CD4-positive, alpha-beta T cell treated with Interleukin-10 for 1 hour (primary cell): ENCODE measurements at regions not wholly inside any gene's neighbourhood (a gene's known extent, or its start where the extent isn't known, plus 50 kb on each side); places are given as distances from the start of the nearest gene placed in this dataset.

Experiments
- DNase-seq: peaks from one replicate; pipeline ENCODE4 v3.0.0-alpha.2; 2020

DNA sequence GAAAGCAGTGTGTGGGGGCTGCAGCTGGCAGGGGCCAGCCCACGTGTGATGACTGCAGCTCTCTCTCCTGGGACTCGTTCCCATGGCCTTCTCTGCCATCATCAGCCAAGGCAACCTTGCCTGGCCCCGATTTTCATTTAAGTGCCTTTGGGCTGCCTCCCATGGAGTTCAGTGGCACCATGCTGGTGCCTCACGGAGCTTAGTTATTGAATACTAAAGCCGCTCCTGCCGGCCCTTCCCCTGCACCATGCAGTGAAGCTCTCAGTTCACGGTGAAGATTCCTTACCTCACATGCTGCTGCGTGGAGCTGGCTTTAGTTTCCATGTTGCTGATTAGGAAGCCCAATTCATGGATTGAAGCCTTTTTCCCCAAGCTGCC is 141.5 kb upstream of the EEPD1 start:
- no peak for DNase-seq

DNA sequence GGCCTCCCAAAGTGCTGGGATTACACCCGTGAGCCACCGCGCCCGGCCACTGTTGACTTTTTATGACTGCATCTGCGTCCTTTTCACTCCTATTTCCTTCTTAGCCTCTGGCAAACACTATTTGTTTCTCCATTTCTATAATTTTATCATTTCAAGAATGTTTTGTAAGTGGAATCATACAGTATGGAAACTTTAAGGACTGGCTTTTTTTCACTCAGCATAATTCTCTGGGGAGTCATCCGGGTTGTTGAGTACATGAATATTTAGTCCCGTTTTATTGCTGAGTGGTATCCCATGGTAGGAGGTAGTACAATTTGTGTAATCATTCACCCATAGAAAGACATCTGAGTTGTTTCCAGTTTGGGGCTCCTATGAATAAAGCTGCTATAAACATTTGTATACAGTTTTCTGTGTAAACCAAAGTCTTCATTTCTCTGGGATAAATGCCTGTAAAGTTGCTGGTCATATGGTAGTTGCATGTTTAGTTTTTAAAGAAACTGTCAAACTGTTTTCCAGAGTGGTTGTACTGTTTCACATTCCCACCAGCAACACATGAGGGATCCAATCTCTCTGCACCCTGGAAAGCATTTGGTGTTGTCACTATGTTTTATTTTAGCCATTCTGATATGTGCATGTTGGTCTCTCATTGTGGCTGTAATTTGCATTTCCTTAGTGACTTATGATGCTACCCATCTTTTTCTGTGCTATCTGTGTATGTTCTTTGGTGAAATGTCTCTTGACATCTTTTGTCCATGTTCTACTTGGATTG is 139.6 kb upstream of the EEPD1 start:
- DNase-seq = no peak

DNA sequence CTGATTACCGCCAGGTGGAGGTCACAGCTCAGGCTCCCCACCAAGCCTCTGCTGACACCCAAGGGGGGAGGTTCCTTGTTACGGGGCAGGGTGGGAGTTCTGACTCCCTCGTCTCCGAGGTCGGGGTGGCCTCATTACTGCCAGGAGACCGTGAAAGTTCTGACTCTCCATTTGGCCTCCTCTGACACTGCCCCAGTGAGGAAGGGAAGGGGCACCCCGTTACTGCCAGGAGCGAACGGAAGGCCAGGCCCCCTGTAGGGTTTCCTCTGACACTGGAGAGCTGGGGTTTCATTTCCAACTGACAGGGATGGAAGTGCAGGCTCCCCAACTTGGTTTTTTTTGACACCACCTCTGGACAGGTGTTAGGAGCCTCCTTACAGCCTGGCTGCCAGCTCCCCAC is 138.1 kb upstream of the EEPD1 start:
- DNase-seq = no peak

DNA sequence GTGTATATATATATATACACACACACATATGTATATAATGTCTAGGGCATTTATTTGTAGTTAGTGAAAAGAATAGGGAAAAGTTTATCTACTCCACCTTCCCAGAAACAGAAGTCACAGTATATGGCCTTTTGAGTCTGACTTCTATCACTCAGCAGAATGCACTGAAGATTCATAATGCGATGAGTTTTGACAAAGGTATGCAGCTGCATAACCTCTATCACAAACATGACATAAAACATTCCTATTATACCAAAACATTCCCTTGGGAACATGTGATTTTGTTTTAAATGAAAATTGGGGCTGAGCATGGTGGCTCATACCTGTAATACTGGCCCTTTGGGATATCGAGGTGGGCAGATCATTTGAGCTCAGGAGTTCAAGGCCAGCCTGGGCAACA is 137.3 kb upstream of the EEPD1 start:
- DNase-seq = no peak

DNA sequence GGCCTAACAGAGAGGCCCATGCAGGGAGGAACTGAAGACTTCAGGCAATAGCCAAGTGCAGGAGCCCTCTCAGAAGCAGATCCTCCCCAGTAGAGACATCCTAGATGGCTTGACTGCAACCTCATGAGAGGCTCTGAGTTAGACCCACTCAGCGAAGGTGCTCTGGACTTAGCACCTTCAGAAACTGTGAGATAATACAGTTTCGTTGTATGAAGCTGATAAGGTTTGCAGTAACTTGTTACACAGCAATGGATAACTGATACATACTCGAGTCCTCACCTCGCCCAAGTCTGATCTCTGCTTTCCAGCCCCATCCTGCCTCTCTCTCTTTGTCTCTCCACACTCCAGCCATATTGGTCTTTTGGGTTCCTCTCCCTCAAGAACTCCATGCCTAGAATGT is 136.4 kb upstream of the EEPD1 start:
- no peak for DNase-seq

DNA sequence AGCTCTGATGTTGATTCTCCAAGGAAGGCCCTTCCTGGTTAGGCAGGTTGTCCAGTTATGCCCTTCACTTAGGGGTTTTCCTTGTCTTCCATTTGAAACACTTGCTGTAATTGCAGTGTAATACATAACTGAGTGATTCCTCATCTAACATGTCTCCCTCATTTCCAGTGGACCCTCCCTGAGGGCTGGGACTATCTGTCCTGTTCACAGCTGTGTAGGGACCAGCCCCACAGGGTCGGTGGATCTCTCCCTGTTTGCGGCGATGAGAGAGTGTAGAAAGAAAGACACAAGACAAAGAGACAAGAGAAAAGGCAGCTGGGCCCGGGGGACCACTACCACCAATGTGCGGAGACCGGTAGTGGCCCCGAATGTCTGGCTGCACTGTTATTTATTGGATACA is 135.9 kb upstream of the EEPD1 start:
- DNase-seq = no peak

DNA sequence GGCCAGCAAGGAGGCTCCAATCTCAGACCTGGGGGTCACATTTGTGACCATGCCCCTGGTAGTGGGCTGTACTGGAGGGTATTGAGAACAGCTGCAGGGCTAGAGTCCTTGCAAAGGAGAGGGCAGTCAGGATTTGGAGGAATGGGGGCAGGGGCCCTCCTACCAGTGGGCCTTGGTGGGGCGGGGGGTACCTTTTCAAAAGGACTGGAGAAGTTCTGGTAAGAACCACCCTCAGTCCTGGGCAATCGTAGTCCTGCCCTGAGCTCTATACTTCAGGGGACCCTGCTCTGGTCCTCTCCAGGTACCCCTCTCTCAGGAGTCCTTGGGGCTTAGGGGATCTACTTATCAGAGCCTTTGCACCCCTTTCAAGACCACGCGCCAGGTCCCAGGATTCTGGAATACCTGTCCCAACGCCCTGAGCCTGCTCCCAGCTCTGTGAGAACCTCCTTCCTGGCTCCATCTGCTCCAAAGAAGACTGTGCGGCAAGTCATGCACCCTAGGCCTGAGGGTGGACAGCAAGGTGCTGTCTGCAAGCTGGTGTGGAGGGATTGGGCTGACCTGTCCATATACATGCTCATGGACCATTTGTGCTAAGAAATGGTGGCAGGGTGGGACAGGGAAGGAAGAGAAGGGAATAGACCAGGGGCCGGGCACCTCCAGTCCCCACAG is 134.1 kb upstream of the EEPD1 start:
- DNase-seq = no peak

DNA sequence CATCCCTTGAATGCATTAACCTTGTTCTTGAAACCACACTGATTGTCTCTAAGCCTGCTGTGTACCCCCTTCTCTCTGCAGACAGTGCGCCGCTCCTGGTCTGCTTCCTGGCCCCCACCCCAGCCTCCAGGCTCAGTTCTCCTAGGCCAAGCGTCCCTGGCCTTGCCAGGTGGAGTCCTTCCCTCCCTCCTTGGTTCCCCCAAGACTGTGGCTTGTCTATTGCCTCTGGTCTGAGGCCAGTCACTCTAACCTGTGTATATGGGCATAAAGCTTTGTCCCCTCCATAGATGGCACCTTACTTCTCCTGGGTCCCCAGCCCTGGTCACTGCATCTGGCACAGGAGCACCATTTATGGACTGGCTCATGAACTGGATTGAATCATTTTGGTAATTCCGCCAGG is 133.5 kb upstream of the EEPD1 start:
- DNase-seq = no peak

DNA sequence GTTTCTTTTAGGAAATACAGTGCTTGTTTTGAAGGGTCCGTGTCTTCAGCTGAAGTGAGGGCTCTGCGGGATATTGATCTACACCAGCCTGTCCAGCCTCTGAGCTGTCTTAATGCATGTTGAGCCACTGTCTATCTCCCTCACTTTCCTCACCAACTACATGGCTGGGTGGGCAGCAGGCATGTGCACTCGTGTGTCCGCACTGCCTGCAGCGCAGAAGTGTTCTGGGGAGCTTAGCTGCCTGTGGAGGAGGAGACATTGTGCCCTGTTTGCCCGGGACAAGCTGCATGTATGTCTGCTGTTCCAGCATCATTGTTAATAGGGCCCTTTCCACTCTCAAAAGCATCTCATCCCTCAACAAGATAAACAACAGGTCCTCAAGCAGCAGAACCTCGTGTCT is 133.1 kb upstream of the EEPD1 start:
- DNase-seq = no peak

DNA sequence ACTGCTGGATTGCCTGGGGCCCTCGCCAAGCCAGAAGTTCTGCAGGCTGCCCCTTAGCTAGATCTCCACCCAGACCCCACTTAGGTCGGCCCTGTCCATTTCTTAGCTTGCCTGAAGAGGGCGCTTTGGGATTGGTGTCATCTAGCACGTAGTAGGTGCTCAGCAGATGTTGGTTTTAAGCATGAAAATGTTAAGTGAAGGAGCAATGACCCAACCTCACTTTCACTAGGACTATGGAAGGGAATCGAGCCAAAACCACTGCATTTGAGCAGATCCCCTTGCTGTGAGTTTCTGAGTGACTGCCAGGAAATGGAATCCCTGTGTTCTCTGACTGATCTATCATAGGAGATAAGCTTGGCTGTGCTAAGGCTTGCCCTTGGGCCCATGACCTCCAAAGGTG is 131.7 kb upstream of the EEPD1 start:
- DNase-seq = peak; percentile 27

DNA sequence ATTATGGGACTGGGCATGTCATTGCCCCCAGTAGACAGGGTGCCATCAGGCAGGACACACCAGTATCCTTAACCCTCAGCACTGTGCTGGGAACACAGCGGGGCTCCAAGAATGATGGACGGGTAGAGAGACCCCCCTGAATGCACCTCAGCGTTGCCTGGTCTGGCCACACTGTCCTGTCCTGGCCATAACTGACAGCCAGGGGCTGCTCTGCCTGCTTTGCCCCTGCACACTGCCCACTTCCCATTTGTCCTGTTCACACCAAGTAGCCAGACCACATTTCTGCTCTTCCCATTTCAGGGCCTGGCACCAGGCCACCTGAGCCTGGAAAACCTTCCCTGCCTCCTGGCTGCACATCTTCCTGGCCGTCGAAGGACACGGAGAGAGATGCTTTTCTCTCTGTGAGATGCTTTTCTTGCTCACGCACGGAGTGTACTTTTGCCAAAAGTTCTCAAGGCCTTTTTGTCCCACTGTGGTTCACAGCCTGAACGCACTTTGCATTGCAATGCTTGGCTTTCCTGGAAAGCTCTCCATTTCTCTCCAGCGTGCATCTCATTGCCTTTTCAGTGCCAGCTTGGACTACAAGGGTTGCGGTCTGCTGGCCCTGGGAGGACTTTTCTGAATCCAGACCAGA is 131.0 kb upstream of the EEPD1 start:
- DNase-seq = no peak

DNA sequence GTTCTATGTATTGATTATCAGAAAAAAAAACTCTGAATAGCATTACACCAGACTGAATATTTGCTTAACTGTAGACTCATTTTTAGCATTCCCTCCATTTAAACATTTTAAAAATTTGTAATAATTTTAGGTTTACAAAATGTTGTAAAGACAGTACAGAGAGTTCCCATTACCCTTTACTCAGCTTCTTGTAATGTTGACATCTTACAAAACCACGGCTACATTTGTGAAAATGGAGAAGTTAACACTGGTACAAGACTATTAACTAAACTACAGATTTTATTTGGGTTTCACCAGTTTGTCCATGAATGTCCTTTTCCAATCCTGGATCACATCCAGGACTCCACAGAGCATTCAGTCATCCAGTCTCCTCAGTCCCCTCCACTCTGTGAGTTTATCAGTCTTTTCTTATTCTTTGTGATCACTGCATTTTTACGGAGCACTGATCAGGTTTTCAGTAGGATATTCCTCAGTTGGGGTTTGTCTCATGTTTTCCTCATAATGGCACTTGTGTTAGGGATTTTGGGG is 130.0 kb upstream of the EEPD1 start:
- no peak for DNase-seq

DNA sequence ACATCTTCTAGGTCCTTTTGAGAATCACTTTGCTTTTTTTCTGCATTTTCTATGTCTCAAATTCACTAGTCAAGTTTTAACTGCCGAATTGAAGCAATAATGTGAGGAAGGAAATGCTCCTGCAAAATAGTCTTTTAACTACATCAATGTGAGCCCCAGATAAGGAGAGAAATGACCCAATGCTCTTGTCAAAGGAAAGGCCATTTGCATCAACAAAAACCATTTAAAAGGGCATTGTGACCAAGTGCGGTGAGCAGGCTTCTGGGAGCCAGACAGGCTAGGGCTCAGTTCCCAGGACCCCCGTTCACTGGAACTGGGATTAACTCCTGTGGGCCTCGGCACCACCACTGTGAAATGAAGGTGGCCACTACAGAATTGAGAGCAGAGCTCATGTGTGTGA is 127.9 kb upstream of the EEPD1 start:
- DNase-seq = no peak

DNA sequence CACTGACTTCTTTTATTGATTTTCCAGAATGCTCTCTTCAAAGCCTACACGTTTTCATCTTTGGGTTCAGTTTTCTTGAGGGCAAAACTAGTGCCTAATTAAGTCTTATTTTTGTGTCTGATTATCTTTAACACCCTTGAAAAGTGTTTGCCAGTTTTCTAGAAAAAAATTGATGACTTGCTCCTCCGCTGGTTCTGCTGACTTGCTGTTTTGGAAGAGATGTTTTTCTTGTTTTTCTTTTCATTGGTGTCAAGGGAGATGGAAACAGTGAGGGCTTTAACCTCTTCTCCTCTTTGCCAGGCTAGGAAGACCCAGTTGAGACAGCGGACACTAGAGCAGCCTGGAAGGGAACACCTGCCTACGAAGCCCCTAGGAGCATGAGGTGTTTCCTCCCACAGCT is 123.7 kb upstream of the EEPD1 start:
- no peak for DNase-seq

DNA sequence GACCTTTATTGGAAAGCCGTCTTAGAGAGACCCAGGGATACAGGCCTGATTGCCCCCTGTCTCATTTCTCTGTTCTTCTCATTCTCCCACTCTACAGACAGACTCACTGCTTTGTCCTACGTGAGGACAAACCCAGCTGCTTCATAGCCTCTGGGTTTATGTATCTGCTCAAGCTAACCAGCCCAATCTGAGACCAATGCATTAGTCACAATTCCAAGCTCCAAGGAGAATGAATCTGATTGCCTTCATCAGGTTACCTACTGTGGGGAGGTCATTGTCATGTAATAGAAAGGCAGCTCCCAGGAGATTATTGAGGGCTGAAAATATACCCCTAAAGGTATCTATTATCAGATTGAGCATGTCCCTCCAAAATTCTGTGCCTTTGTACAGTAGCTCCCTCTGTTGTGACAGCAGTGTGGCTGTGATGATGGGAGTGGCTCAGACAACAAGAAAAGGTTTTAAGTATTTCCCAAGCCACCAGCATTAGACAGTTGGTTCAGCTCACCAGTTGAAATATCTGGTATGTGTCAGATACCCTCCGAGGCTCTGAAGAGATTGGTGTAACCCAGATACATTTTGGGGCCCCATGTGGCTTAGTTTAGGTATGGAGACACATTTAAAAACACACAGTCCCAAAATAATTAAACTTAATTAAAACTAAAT is 123.1 kb upstream of the EEPD1 start:
- no peak for DNase-seq

DNA sequence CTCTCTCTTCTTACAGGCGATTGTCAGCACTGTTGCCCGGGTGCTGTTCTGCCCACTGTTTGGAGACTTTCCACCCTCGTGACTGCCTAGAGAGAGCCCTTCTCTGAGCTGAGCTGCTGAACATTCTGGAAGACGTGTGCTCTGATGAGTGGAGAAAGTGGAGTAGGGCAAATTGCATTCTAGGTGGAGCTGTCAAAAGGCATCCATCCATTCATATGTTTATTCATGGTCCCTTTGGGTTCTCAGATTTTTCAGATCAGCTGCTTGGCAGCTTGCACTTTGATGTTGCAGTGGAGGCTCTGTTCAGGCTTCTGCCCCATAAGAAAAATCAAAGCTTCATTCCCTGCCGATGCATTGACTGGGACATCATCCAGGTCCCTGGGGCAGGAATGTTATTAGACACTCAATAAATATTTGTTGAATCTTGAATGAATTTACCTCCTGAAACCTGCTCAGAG is 120.7 kb upstream of the EEPD1 start:
- DNase-seq = no peak

DNA sequence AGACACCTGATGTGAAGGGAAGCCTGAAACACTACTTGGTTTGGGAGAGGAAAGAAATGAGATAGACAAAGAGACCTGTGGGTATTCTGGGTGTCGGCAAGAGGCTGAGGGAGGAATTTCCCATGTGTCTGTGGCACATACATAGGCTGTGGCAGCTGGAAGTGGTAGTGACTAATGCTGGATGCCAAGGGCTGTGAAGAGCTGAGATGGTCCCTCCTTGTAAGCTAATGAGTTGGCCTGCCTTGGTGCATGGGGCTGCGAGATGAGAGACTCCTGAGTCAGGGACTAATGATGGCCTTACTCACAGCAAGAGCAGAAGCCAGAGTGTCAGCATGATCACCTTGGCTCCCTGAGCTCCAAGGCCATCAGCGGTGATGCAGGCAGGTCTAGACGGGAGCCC is 119.0 kb upstream of the EEPD1 start:
- no peak for DNase-seq

DNA sequence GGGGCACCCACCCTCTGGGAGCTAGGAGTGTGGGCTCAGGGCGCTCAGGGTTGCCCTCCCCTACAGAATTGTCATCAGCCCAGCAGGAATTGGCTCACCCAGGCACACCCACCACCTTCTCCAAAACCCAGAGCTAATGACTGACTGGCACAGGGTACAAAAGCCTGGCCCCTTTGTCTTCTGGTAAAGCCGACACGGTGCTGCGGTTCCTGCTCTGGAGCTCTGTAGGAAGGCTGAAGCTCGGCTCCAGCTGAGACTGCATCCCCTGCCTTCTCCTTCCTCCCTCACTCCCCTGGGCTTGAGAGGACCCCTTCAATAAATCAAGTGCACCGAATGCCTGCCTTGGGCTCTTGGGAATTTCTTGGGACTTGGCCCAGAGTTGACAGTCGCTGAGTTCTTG is 117.9 kb upstream of the EEPD1 start:
- DNase-seq = no peak

DNA sequence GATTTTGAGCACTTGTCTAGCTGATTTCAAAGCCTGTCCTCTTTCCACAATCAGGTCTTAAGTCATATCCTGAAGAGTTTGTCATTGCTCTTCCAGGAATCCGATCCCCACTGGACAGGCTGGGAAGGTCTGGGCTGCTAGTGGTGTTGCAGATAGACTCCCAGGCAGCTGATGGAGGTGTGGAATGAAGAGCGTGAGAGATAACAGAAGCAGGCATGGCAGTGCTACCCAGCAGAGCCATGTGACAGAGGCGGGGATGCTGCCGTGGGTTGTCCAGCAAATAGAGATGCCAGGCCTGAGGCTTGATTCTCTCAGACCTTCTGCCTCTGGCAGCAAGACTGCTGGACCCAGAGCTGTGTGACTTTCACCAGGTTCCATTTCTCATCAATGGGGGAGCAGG is 116.5 kb upstream of the EEPD1 start:
- no peak for DNase-seq

DNA sequence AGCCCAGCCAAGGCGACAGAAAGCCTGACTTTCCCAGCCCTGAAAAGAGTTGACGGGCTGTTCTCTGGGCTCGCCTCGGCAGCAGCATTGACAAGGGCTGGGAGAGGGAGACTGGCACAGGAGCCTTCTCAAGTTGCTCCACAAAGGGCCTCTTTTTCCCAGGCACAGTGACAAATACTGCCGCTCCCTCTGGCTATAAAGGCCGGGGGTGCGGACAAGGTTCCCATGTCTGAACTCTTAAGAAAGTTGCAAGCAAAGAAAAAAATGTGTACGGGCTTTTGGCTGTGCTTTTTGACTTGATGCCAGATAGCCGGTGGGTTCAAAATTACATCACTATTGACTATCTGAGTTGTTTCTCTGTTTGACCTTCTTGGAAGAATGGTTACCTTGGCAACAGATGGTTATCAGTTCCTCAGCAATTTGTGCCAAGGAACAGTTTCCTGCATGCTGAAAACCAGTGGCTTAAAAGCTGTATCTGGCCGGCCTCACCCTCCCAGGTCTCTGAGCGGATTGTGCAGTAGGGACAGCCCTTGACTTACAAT is 115.9 kb upstream of the EEPD1 start:
- peak; percentile 21 for DNase-seq

DNA sequence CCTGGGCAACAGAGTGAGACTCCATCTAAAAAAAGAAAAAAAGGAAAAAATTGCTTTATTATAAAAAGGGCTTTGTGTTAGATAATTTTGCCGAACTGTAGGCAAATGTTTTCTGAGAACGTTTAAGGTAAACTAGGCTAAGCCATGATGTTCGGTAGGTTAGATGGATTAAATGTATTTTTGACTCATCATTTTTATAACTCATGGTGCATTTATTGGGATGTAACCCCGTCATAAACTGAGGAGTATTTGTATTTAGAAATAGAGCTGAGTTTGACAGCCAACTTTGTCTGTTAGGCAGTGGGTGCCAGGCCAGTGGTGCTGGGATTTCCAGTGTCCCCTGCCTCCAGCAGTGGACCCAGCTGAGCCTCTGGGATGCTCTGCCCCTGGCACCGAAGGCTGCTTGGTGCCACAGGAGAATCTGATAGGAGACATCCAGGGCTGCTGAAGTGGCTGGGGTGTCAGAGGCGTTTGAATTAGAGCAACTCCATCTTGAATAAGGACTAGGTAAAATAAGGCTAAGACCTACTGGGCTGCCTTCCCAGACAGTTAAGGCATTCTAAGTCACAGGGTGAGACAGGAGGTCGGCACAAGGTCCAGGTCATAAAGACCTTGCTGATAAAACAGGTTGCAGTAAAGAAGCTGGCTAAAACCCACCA is 114.9 kb upstream of the EEPD1 start:
- DNase-seq = no peak

DNA sequence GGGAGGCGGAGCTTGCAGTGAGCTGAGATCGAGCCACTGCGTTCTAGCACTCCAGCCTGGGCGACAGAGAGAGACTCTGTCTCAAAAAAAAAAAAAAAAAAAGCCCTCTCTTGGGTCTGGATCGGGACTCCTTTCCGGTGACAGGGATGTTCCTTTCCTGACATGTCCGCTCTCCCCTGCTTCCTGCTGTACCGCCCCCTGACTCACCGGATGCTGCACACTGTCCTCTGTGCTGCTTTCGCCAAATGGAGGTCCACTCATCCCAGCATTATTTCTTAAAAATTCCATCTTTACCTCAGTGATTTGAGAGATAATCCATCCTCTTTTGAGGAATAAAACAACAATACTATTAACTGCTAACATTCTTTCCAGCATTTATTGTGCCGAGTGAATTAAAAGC is 113.8 kb upstream of the EEPD1 start:
- no peak for DNase-seq

DNA sequence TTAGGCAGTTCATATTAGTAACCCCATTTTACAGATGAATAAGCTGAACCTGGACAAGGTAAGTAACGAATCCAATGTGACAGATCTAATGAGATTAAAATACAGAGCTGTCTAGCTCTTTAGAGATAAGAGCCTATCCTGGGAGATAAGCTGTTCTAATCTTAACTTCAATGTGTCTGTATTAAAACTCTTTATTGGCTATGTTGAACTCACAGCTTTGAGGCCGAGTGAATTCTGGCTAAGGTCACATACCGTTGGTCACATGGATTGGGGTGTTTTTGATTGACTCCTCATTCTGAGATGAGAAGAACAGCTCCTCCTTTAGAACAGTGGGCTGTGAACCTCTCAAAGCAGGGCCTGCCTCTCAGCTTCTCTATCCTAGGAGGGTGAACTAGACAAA is 113.4 kb upstream of the EEPD1 start:
- DNase-seq = no peak
